ENCODE measurements at regions not wholly inside any gene's neighbourhood (a gene's known extent, or its start where the extent isn't known, plus 50 kb on each side); places are given as distances from the start of the nearest gene placed in this dataset.
"Not testable (repeated sequence)": the region's sequence is repeated elsewhere in the genome, so short reads cannot be mapped to it uniquely, and the experiment has no call there.

- no peaks in the 10 kb centered on the region for H3K36me3 ChIP-seq (ENCODE audit: control insufficient read depth in 2 of 2, insufficient read depth in 2 of 2, low read length in 2 of 2)
- H3K27me3 ChIP-seq (ENCODE audit: control insufficient read depth in 2 of 2, insufficient read depth in 2 of 2, low read length in 2 of 2), result no peaks in the 10 kb centered on the region
- H3K27ac ChIP-seq (ENCODE audit: low read depth in 2 of 2, low read length in 2 of 2), result no peak overlapping the region
- no peaks in the 10 kb centered on the region for H3K9me3 ChIP-seq (ENCODE audit: control insufficient read depth in 2 of 2, low read length in 2 of 2)
- H3K4me3 ChIP-seq (ENCODE audit: low read length in 2 of 2), result no peak overlapping the region
- H3K9ac ChIP-seq (ENCODE audit: low read depth in 1 of 2, low read length in 2 of 2), result no peak overlapping the region
- H3K4me1 ChIP-seq (ENCODE audit: control insufficient read depth in 2 of 2, insufficient read depth in 2 of 2, low read length in 2 of 2), result no peaks in the 10 kb centered on the region
Observed at GRCh38 chr6:165769401-165769800, 106.4 kb upstream of the PDE10A start.

- Histone ChIP-seq H3K4me1 (ENCODE audit: control insufficient read depth in 2 of 2, insufficient read depth in 2 of 2, low read length in 2 of 2) (no peaks in the 10 kb centered on the region), H3K27me3 (ENCODE audit: control insufficient read depth in 2 of 2, insufficient read depth in 2 of 2, low read length in 2 of 2) (no peaks in the 10 kb centered on the region), H3K36me3 (ENCODE audit: control insufficient read depth in 2 of 2, insufficient read depth in 2 of 2, low read length in 2 of 2) (no peaks in the 10 kb centered on the region), H3K9ac (ENCODE audit: low read depth in 1 of 2, low read length in 2 of 2) (no peak overlapping the region), H3K27ac (ENCODE audit: low read depth in 2 of 2, low read length in 2 of 2) (no peak overlapping the region), H3K9me3 (ENCODE audit: control insufficient read depth in 2 of 2, low read length in 2 of 2) (no peaks in the 10 kb centered on the region), H3K4me3 (ENCODE audit: low read length in 2 of 2) (no peak overlapping the region)
Observed at GRCh38 chr6:165768961-165769360, 105.9 kb upstream of the PDE10A start.

- H3K27me3 ChIP-seq (ENCODE audit: control insufficient read depth in 2 of 2, insufficient read depth in 2 of 2, low read length in 2 of 2), result no peaks in the 10 kb centered on the region
- H3K27ac ChIP-seq (ENCODE audit: low read depth in 2 of 2, low read length in 2 of 2), result no peak overlapping the region
- no peak overlapping the region for H3K4me3 ChIP-seq (ENCODE audit: low read length in 2 of 2)
- no peak overlapping the region for H3K9ac ChIP-seq (ENCODE audit: low read depth in 1 of 2, low read length in 2 of 2)
- H3K4me1 ChIP-seq (ENCODE audit: control insufficient read depth in 2 of 2, insufficient read depth in 2 of 2, low read length in 2 of 2), result no peaks in the 10 kb centered on the region
- H3K36me3 ChIP-seq (ENCODE audit: control insufficient read depth in 2 of 2, insufficient read depth in 2 of 2, low read length in 2 of 2), result no peaks in the 10 kb centered on the region
- H3K9me3 ChIP-seq (ENCODE audit: control insufficient read depth in 2 of 2, low read length in 2 of 2), result no peaks in the 10 kb centered on the region
Observed at GRCh38 chr6:165767228-165767627, 104.2 kb upstream of the PDE10A start.

- no peaks in the 10 kb centered on the region for H3K27me3 ChIP-seq (ENCODE audit: control insufficient read depth in 2 of 2, insufficient read depth in 2 of 2, low read length in 2 of 2)
- no peak overlapping the region for H3K27ac ChIP-seq (ENCODE audit: low read depth in 2 of 2, low read length in 2 of 2)
- H3K4me1 ChIP-seq (ENCODE audit: control insufficient read depth in 2 of 2, insufficient read depth in 2 of 2, low read length in 2 of 2), result no peaks in the 10 kb centered on the region
- no peaks in the 10 kb centered on the region for H3K36me3 ChIP-seq (ENCODE audit: control insufficient read depth in 2 of 2, insufficient read depth in 2 of 2, low read length in 2 of 2)
- H3K9ac ChIP-seq (ENCODE audit: low read depth in 1 of 2, low read length in 2 of 2), result no peak overlapping the region
- H3K9me3 ChIP-seq (ENCODE audit: control insufficient read depth in 2 of 2, low read length in 2 of 2), result no peaks in the 10 kb centered on the region
- no peak overlapping the region for H3K4me3 ChIP-seq (ENCODE audit: low read length in 2 of 2)
Observed at GRCh38 chr6:165766457-165766856, 103.4 kb upstream of the PDE10A start.

GRCh38 chr6:165766026-165766425, 103.0 kb upstream of the PDE10A start:
- Histone ChIP-seq H3K27ac (ENCODE audit: low read depth in 2 of 2, low read length in 2 of 2) (no peak overlapping the region), H3K9ac (ENCODE audit: low read depth in 1 of 2, low read length in 2 of 2) (no peak overlapping the region), H3K9me3 (ENCODE audit: control insufficient read depth in 2 of 2, low read length in 2 of 2) (no peaks in the 10 kb centered on the region), H3K36me3 (ENCODE audit: control insufficient read depth in 2 of 2, insufficient read depth in 2 of 2, low read length in 2 of 2) (no peaks in the 10 kb centered on the region), H3K27me3 (ENCODE audit: control insufficient read depth in 2 of 2, insufficient read depth in 2 of 2, low read length in 2 of 2) (no peaks in the 10 kb centered on the region), H3K4me1 (ENCODE audit: control insufficient read depth in 2 of 2, insufficient read depth in 2 of 2, low read length in 2 of 2) (no peaks in the 10 kb centered on the region), H3K4me3 (ENCODE audit: low read length in 2 of 2) (no peak overlapping the region)

- H3K9ac ChIP-seq (ENCODE audit: low read depth in 1 of 2, low read length in 2 of 2); H3K4me3 ChIP-seq (ENCODE audit: low read length in 2 of 2); H3K27ac ChIP-seq (ENCODE audit: low read depth in 2 of 2, low read length in 2 of 2); H3K27me3 ChIP-seq (ENCODE audit: control insufficient read depth in 2 of 2, insufficient read depth in 2 of 2, low read length in 2 of 2); H3K4me1 ChIP-seq (ENCODE audit: control insufficient read depth in 2 of 2, insufficient read depth in 2 of 2, low read length in 2 of 2); H3K36me3 ChIP-seq (ENCODE audit: control insufficient read depth in 2 of 2, insufficient read depth in 2 of 2, low read length in 2 of 2); H3K9me3 ChIP-seq (ENCODE audit: control insufficient read depth in 2 of 2, low read length in 2 of 2): not testable (repeated sequence)
Observed at GRCh38 chr6:165765256-165765655, 102.2 kb upstream of the PDE10A start.

GRCh38 chr6:165762876-165763275, 99.8 kb upstream of the PDE10A start:
- Histone ChIP-seq H3K36me3 (ENCODE audit: control insufficient read depth in 2 of 2, insufficient read depth in 2 of 2, low read length in 2 of 2) (no peaks in the 10 kb centered on the region), H3K9ac (ENCODE audit: low read depth in 1 of 2, low read length in 2 of 2) (no peak overlapping the region), H3K27ac (ENCODE audit: low read depth in 2 of 2, low read length in 2 of 2) (no peak overlapping the region), H3K9me3 (ENCODE audit: control insufficient read depth in 2 of 2, low read length in 2 of 2) (no peaks in the 10 kb centered on the region), H3K4me3 (ENCODE audit: low read length in 2 of 2) (no peak overlapping the region), H3K4me1 (ENCODE audit: control insufficient read depth in 2 of 2, insufficient read depth in 2 of 2, low read length in 2 of 2) (no peaks in the 10 kb centered on the region), H3K27me3 (ENCODE audit: control insufficient read depth in 2 of 2, insufficient read depth in 2 of 2, low read length in 2 of 2) (no peaks in the 10 kb centered on the region)

GRCh38 chr6:165762125-165762524, 99.1 kb upstream of the PDE10A start:
- H3K27ac ChIP-seq (ENCODE audit: low read depth in 2 of 2, low read length in 2 of 2), result no peak overlapping the region
- no peak overlapping the region for H3K4me3 ChIP-seq (ENCODE audit: low read length in 2 of 2)
- no peak overlapping the region for H3K9ac ChIP-seq (ENCODE audit: low read depth in 1 of 2, low read length in 2 of 2)
- no peaks in the 10 kb centered on the region for H3K4me1 ChIP-seq (ENCODE audit: control insufficient read depth in 2 of 2, insufficient read depth in 2 of 2, low read length in 2 of 2)
- no peaks in the 10 kb centered on the region for H3K27me3 ChIP-seq (ENCODE audit: control insufficient read depth in 2 of 2, insufficient read depth in 2 of 2, low read length in 2 of 2)
- H3K36me3 ChIP-seq (ENCODE audit: control insufficient read depth in 2 of 2, insufficient read depth in 2 of 2, low read length in 2 of 2), result no peaks in the 10 kb centered on the region
- no peaks in the 10 kb centered on the region for H3K9me3 ChIP-seq (ENCODE audit: control insufficient read depth in 2 of 2, low read length in 2 of 2)

GRCh38 chr6:165760803-165761185, 97.8 kb upstream of the PDE10A start:
- Histone ChIP-seq H3K9me3 (ENCODE audit: control insufficient read depth in 2 of 2, low read length in 2 of 2) (no peaks in the 10 kb centered on the region), H3K27me3 (ENCODE audit: control insufficient read depth in 2 of 2, insufficient read depth in 2 of 2, low read length in 2 of 2) (no peaks in the 10 kb centered on the region), H3K4me1 (ENCODE audit: control insufficient read depth in 2 of 2, insufficient read depth in 2 of 2, low read length in 2 of 2) (no peaks in the 10 kb centered on the region), H3K36me3 (ENCODE audit: control insufficient read depth in 2 of 2, insufficient read depth in 2 of 2, low read length in 2 of 2) (no peaks in the 10 kb centered on the region), H3K27ac (ENCODE audit: low read depth in 2 of 2, low read length in 2 of 2) (no peak overlapping the region), H3K9ac (ENCODE audit: low read depth in 1 of 2, low read length in 2 of 2) (no peak overlapping the region), H3K4me3 (ENCODE audit: low read length in 2 of 2) (no peak overlapping the region)

GRCh38 chr6:165760126-165760802, 97.2 kb upstream of the PDE10A start:
- no peaks in the 10 kb centered on the region for H3K4me1 ChIP-seq (ENCODE audit: control insufficient read depth in 2 of 2, insufficient read depth in 2 of 2, low read length in 2 of 2)
- no peak overlapping the region for H3K27ac ChIP-seq (ENCODE audit: low read depth in 2 of 2, low read length in 2 of 2)
- no peak overlapping the region for H3K4me3 ChIP-seq (ENCODE audit: low read length in 2 of 2)
- H3K36me3 ChIP-seq (ENCODE audit: control insufficient read depth in 2 of 2, insufficient read depth in 2 of 2, low read length in 2 of 2), result no peaks in the 10 kb centered on the region
- no peaks in the 10 kb centered on the region for H3K27me3 ChIP-seq (ENCODE audit: control insufficient read depth in 2 of 2, insufficient read depth in 2 of 2, low read length in 2 of 2)
- no peak overlapping the region for H3K9ac ChIP-seq (ENCODE audit: low read depth in 1 of 2, low read length in 2 of 2)
- no peaks in the 10 kb centered on the region for H3K9me3 ChIP-seq (ENCODE audit: control insufficient read depth in 2 of 2, low read length in 2 of 2)

GRCh38 chr6:165758441-165758840, 95.4 kb upstream of the PDE10A start:
- Histone ChIP-seq H3K36me3 (ENCODE audit: control insufficient read depth in 2 of 2, insufficient read depth in 2 of 2, low read length in 2 of 2) (no peaks in the 10 kb centered on the region), H3K4me3 (ENCODE audit: low read length in 2 of 2) (no peak overlapping the region), H3K9ac (ENCODE audit: low read depth in 1 of 2, low read length in 2 of 2) (no peak overlapping the region), H3K27me3 (ENCODE audit: control insufficient read depth in 2 of 2, insufficient read depth in 2 of 2, low read length in 2 of 2) (no peaks in the 10 kb centered on the region), H3K4me1 (ENCODE audit: control insufficient read depth in 2 of 2, insufficient read depth in 2 of 2, low read length in 2 of 2) (no peaks in the 10 kb centered on the region), H3K9me3 (ENCODE audit: control insufficient read depth in 2 of 2, low read length in 2 of 2) (no peaks in the 10 kb centered on the region), H3K27ac (ENCODE audit: low read depth in 2 of 2, low read length in 2 of 2) (no peak overlapping the region)

Data from mucosa of rectum (tissue), 2 donors.